ENCODE measurements at regions not wholly inside any gene's neighbourhood (a gene's known extent, or its start where the extent isn't known, plus 50 kb on each side); places are given as distances from the start of the nearest gene placed in this dataset.

DNA sequence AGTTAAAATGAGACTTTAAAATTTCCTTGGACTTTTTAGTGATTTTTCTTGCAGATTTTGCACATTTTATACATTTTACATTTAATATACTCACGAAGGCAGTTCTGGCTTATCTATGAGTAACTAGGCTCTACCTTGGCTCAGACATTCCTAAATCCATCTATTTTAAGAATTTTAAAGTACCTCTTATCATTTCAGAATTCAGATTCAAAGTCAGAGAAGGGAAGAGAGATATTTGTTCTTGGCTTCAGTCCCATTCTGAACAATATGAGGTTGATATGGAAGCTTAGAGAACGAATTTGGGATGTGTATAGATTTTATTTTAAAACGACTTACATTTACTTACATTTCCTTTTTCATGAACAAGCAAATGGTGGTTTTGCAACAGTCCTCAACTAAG is 230.2 kb downstream of the LMO4 start:
- TF ChIP-seq CTCF (IDR thresholded peaks at IDR 0.05; ENCODE audit: low read depth, low read length, missing input control) (no peak), MAX (IDR thresholded peaks at IDR 0.05) (no peak), ATF3 (IDR thresholded peaks at IDR 0.05) (no peak), TAF1 (conservative IDR thresholded peaks at IDR 0.05) (no peak), ZBTB33 (IDR thresholded peaks at IDR 0.05) (no peak), REST (IDR thresholded peaks at IDR 0.05) (no peak)
